SU-DHL-6 (cell line): ENCODE measurements at regions not wholly inside any gene's neighbourhood (a gene's known extent, or its start where the extent isn't known, plus 50 kb on each side); places are given as distances from the start of the nearest gene placed in this dataset.
"Not testable (repeated sequence)": the region's sequence is repeated elsewhere in the genome, so short reads cannot be mapped to it uniquely, and the experiment has no call there.

Experiments
- H2AFZ ChIP-seq: fragments of 200-600 bp; sonication (generic); 2 replicates; pipeline ENCODE4 v1.6.1; 2014; ENCODE audit warnings: low read depth, mild to moderate bottlenecking, moderate library complexity, mixed read lengths, antibody characterized with exemption, low read length; ENCODE audit not compliant: severe bottlenecking
- H3F3A ChIP-seq: fragments of 200-600 bp; shearing (Covaris generic); 2 replicates; pipeline ENCODE4 v1.6.0; 2016; ENCODE audit warnings: antibody characterized with exemption, mild to moderate bottlenecking; ENCODE audit not compliant: insufficient read depth
- H3K27ac ChIP-seq: fragments of 200-600 bp; sonication (generic); 2 replicates; pipeline ENCODE4 v1.5.1; 2016; ENCODE audit warnings: low read depth, mild to moderate bottlenecking, low read length, moderate library complexity, mixed read lengths
- H3K27me3 ChIP-seq: fragments of 200-600 bp; sonication (generic), shearing (Covaris generic); 2 replicates; pipeline ENCODE4 v1.6.0; 2014; ENCODE audit warnings: mild to moderate bottlenecking, low read length
- H3K36me3 ChIP-seq: fragments of 200-600 bp; sonication (generic); 2 replicates; pipeline ENCODE4 v1.6.1; 2014; ENCODE audit warnings: mild to moderate bottlenecking, low read length, mixed read lengths
- H3K4me2 ChIP-seq: fragments of 300-600, 200-600 bp; shearing (Covaris generic), sonication (generic); 2 replicates; pipeline ENCODE4 v1.6.0; 2014; ENCODE audit warnings: low read length, low read depth, mild to moderate bottlenecking; ENCODE audit not compliant: poor library complexity, severe bottlenecking
- H3K4me3 ChIP-seq: fragments of 200-600 bp; sonication (generic); 2 replicates; pipeline ENCODE4 v1.5.1; 2014; ENCODE audit warnings: antibody characterized with exemption, low read length, mild to moderate bottlenecking, mixed read lengths; ENCODE audit not compliant: insufficient read depth, poor library complexity, severe bottlenecking
- H3K79me2 ChIP-seq: fragments of 200-600 bp; sonication (generic); 2 replicates; pipeline ENCODE4 v1.6.1; 2014; ENCODE audit warnings: mild to moderate bottlenecking, low read length, moderate library complexity; ENCODE audit not compliant: insufficient read depth
- H3K9ac ChIP-seq: fragments of 200-600 bp; sonication (generic); 2 replicates; pipeline ENCODE4 v1.7.0; 2014; ENCODE audit warnings: mild to moderate bottlenecking, low read length
- H3K9me2 ChIP-seq: fragments of 200-600 bp; sonication (generic); replicated peaks from 2 replicates; pipeline ENCODE4 v1.6.1; 2014; ENCODE audit warnings: low read length; ENCODE audit not compliant: insufficient read depth
- H3K9me3 ChIP-seq: fragments of 200-600 bp; sonication (generic); 2 replicates; pipeline ENCODE4 v1.6.1; 2014; ENCODE audit warnings: low read length, mixed read lengths; ENCODE audit not compliant: insufficient read depth
- H4K20me1 ChIP-seq: fragments of 200-600 bp; sonication (generic); 2 replicates; pipeline ENCODE4 v1.6.1; 2014; ENCODE audit warnings: low read depth, mild to moderate bottlenecking, antibody characterized with exemption, low read length, moderate library complexity, mixed read lengths

DNA sequence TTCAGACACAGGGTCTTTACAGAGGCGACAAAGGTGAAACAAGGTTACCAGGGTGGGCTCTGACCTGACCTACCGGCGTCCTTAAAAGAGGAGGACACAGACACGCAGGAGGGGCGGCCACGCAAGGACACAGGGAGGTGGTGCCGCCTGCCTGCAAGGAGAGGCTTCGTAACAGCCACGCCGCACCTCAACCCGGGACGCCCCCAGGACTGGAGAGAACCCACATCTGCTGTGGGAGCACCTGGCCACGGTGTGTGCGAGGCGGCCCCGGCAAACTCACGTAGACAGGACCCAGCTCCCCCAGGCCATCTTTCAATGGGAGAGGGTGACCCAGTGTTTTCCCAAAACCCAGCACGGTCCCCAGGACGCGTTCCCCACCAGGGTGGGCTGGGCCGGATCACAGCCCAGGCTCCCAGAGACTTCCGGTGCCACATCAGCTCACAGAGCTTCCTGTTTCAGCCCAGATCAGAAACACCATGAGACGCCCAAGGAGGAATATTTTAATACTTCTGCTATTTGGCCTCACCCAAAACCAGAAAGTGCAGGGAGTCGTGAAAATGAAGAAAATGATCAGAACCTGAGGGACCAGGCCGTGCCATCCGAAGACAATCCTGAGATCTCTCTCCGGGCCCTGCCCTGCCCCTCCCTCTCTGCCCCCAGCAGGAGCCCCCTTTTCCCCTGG, 5417.4 kb upstream of the TPTE start:
- not testable (repeated sequence) for H3K27me3 ChIP-seq, H3K9me2 ChIP-seq, H4K20me1 ChIP-seq, H3F3A ChIP-seq, H2AFZ ChIP-seq, H3K4me2 ChIP-seq, H3K36me3 ChIP-seq, H3K4me3 ChIP-seq, H3K9me3 ChIP-seq, H3K79me2 ChIP-seq
- H3K27ac ChIP-seq, result peak overlapping the region; percentile 91
- peak overlapping the region; percentile 33; the same call in 1 of the 2 replicates for H3K9ac ChIP-seq

DNA sequence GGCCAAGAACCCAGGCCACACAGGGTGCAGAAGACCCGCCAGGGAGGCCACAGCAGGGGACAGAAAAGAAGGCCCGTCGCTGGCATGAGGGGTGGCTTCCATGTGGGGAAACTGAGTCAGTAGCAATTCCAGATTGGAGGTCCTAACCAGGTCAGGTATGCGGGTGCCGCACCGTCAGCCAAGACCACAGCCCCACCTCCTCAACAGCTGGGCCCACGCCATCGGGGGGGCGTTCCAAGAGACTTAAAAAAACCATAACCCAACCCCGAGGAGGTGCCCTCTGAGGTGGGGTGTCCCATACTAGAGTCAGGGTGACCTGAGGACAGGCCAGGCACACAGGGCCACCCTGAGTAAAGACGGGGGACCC, 5416.8 kb upstream of the TPTE start:
- peak overlapping the region; percentile 91 for H3K27ac ChIP-seq
- H3K9me2 ChIP-seq, H3K9ac ChIP-seq, H3K9me3 ChIP-seq, H3F3A ChIP-seq, H3K4me2 ChIP-seq, H3K4me3 ChIP-seq, H4K20me1 ChIP-seq, H3K27me3 ChIP-seq, H2AFZ ChIP-seq, H3K36me3 ChIP-seq, H3K79me2 ChIP-seq: not testable (repeated sequence)

GRCh38 chr21:5105939-5106708, 5415.3 kb upstream of the TPTE start:
- not testable (repeated sequence) for H3K27me3 ChIP-seq, H2AFZ ChIP-seq, H3K79me2 ChIP-seq, H3K9ac ChIP-seq, H3K4me3 ChIP-seq, H3K36me3 ChIP-seq, H3K9me2 ChIP-seq, H3F3A ChIP-seq, H4K20me1 ChIP-seq, H3K4me2 ChIP-seq, H3K9me3 ChIP-seq
- peak overlapping the region; percentile 84 for H3K27ac ChIP-seq

DNA sequence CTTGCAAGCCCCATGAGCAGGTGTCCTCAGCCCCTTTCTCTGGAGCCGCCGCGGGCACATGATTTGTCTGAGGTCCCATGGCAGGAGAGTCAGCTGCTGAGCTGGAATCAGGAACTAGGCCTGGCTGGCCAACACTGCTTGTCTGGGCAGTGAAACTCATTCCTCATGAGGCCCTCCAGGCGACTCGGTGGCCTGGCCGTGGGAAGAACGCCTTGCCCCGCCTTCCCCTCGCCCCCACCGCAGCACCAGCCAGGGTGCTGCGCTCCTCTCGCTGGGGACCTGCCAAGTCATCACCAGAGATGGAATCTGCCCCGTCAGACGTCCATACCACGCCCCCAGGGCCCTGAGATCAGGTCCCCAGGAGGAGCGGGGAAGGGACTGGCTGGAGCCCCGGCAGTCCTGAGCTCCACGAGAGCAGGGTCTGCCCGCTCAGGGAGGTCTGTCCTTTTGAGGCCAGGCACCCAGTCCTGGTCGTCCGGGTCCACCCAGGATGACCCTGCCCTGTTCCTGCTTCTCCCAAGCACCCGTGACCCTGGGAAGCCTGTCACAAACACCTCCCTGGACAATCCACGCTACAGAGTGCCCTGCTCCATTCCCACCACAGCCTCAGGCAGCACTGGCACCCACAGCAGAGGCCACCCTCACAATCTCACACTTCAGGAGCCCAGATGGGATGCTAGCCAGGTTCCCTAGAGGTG, 5414.5 kb upstream of the TPTE start:
- not testable (repeated sequence) for H4K20me1 ChIP-seq, H3K4me3 ChIP-seq, H3K36me3 ChIP-seq, H3K27me3 ChIP-seq, H3K4me2 ChIP-seq, H3K9me2 ChIP-seq, H3K27ac ChIP-seq, H3K79me2 ChIP-seq, H3F3A ChIP-seq, H2AFZ ChIP-seq, H3K9me3 ChIP-seq, H3K9ac ChIP-seq

DNA sequence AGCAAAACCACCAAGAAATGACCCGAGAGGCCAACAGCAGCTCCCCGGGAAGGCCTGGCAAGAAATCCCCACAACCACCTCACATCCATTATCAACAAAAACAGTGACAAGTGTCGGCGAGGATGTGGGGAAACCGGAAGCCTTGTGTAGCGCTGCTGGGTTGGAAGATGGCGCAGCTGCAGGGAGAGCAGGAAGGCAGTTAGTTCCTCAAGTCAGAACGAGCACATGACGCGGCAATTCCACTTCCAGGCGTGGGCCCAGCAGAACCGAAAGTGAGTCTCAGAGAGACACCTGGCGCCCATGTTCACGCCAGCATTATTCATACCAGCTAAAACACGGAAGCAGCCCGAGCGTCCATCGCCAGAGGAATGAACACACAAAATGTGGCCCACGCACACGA, 5413.7 kb upstream of the TPTE start:
- not testable (repeated sequence) for H3K4me3 ChIP-seq, H3F3A ChIP-seq, H3K4me2 ChIP-seq, H3K9ac ChIP-seq, H3K36me3 ChIP-seq, H3K79me2 ChIP-seq, H4K20me1 ChIP-seq, H2AFZ ChIP-seq, H3K27me3 ChIP-seq, H3K27ac ChIP-seq, H3K9me2 ChIP-seq, H3K9me3 ChIP-seq

- H3K4me2 ChIP-seq, H3K27ac ChIP-seq: not testable (repeated sequence)
These were observed 5413.2 kb upstream of the TPTE start for GRCh38 chr21:5108048-5108775.

GRCh38 chr21:5111197-5111596, 5410.2 kb upstream of the TPTE start:
- H3K36me3 ChIP-seq, H3K27ac ChIP-seq, H3K27me3 ChIP-seq, H3K4me2 ChIP-seq, H3K9me2 ChIP-seq, H2AFZ ChIP-seq, H3K4me3 ChIP-seq, H3K9me3 ChIP-seq, H3K79me2 ChIP-seq, H4K20me1 ChIP-seq, H3F3A ChIP-seq, H3K9ac ChIP-seq: not testable (repeated sequence)

More at GRCh38 chr21:5108048-5108775, 5413.2 kb upstream of the TPTE start:
- H3K9me3 ChIP-seq, H3K36me3 ChIP-seq, H3K4me3 ChIP-seq, H4K20me1 ChIP-seq, H3K9me2 ChIP-seq, H3K27me3 ChIP-seq, H3F3A ChIP-seq, H3K9ac ChIP-seq, H3K79me2 ChIP-seq, H2AFZ ChIP-seq: not testable (repeated sequence)
